ENCODE measurements at regions not wholly inside any gene's neighbourhood (a gene's known extent, or its start where the extent isn't known, plus 50 kb on each side); places are given as distances from the start of the nearest gene placed in this dataset.

DNA sequence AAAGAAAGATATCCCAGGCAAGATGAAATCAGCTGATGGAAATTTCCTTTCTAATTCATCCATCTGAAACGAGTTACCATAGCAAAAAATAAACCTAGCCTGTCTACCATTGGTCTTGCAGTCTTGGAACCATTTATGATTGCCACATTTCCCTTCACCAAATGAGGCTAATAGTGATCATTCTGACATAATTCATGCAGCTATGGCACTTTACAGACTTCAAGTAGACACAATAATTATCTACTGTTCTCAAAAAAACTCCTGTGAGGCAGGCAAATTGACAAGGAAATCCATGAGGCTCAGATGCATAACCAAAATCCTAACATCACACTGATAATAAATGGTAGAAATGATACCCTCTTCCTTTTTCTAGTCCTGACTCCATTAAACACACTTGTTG is 1669.7 kb upstream of the LRRTM1 start:
- H3K36me3 ChIP-seq (ENCODE audit: control insufficient read depth, insufficient read depth, low read length) = no peaks in the 10 kb centered on the region
- no peak overlapping the region for H3K4me3 ChIP-seq (replicated peaks in 1 of 4; ENCODE audit: control extremely low read depth in 1 of 4, insufficient read depth in 1 of 4, low read depth in 3 of 4, low read length in 4 of 4)
- H3K9me3 ChIP-seq (ENCODE audit: control insufficient read depth, insufficient read depth, low read depth, low read length) = no peaks in the 10 kb centered on the region
- no peaks in the 10 kb centered on the region for H4K20me1 ChIP-seq (ENCODE audit: control insufficient read depth, extremely low read depth, insufficient read depth, low read length)
- no peak for DNase-seq (ENCODE audit: low read depth in 2 of 2)
- H3K9ac ChIP-seq (ENCODE audit: insufficient read depth, low read length) = no peak overlapping the region
- no peaks in the 10 kb centered on the region for H3K27me3 ChIP-seq (ENCODE audit: control insufficient read depth, insufficient read depth, low read length)
- H3K4me2 ChIP-seq (ENCODE audit: extremely low read depth, insufficient read depth, low read length) = no peak overlapping the region
- TF ChIP-seq CTCF (conservative IDR thresholded peaks at IDR 0.05 in 1 of 2, IDR thresholded peaks at IDR 0.05 in 1 of 2; ENCODE audit: low read depth in 1 of 2, low read length in 2 of 2) (no peak), EZH2 (IDR thresholded peaks at IDR 0.05; ENCODE audit: low read length, missing control alignments) (no peak)
- H2AFZ ChIP-seq (ENCODE audit: low read length) = no peak overlapping the region
- no peaks in the 10 kb centered on the region for H3K4me1 ChIP-seq (ENCODE audit: control insufficient read depth, extremely low read depth, insufficient read depth, low read length)
- H3K79me2 ChIP-seq (ENCODE audit: control insufficient read depth, insufficient read depth, low read length) = no peaks in the 10 kb centered on the region
- no peak overlapping the region for H3K27ac ChIP-seq (ENCODE audit: insufficient read depth, low read length)

- H3K4me1 ChIP-seq (ENCODE audit: control insufficient read depth, extremely low read depth, insufficient read depth, low read length) = no peaks in the 10 kb centered on the region
- no peak overlapping the region for H3K4me3 ChIP-seq (replicated peaks in 1 of 4; ENCODE audit: control extremely low read depth in 1 of 4, insufficient read depth in 1 of 4, low read depth in 3 of 4, low read length in 4 of 4)
- H3K9me3 ChIP-seq (ENCODE audit: control insufficient read depth, insufficient read depth, low read depth, low read length) = no peaks in the 10 kb centered on the region
- H2AFZ ChIP-seq (ENCODE audit: low read length) = no peak overlapping the region
- no peak overlapping the region for H3K4me2 ChIP-seq (ENCODE audit: extremely low read depth, insufficient read depth, low read length)
- H3K27me3 ChIP-seq (ENCODE audit: control insufficient read depth, insufficient read depth, low read length) = no peaks in the 10 kb centered on the region
- H3K9ac ChIP-seq (ENCODE audit: insufficient read depth, low read length) = no peak overlapping the region
- no peaks in the 10 kb centered on the region for H3K79me2 ChIP-seq (ENCODE audit: control insufficient read depth, insufficient read depth, low read length)
- no peaks in the 10 kb centered on the region for H3K36me3 ChIP-seq (ENCODE audit: control insufficient read depth, insufficient read depth, low read length)
- no peaks in the 10 kb centered on the region for H4K20me1 ChIP-seq (ENCODE audit: control insufficient read depth, extremely low read depth, insufficient read depth, low read length)
- DNase-seq (ENCODE audit: low read depth in 2 of 2) = no peak
- TF ChIP-seq EZH2 (IDR thresholded peaks at IDR 0.05; ENCODE audit: low read length, missing control alignments) = no peak
- TF ChIP-seq CTCF (conservative IDR thresholded peaks at IDR 0.05 in 1 of 2, IDR thresholded peaks at IDR 0.05 in 1 of 2; ENCODE audit: low read depth in 1 of 2, low read length in 2 of 2) = no peak
- no peak overlapping the region for H3K27ac ChIP-seq (ENCODE audit: insufficient read depth, low read length)
These were observed 1638.3 kb upstream of the LRRTM1 start for GRCh38 chr2:81942876-81943275.

DNA sequence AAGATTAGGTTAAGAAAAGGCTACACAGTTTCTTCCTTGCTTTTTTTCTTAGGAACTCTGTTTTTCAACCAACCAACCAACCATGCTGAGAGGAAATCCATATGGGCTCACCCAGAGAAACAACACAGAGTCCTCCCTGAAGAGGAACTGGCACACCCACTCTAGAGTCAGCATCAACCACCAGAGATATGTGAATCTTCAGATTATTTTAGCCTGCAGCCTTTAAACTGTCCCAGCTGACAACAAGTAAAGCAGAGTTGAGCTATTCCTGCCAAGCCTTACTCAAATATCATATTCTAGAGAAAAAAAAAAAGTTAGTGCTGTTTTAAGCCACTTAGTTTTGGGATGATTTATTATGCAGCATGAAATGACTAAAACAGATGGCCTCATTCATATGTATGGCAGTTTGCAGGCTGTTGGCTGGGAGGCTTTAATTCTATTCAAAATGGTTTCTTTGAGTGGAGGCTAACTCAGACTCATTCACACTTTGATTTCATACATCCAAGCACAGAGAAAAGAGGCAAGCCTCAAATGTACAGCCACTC is 1637.7 kb upstream of the LRRTM1 start:
- no peaks in the 10 kb centered on the region for H3K36me3 ChIP-seq (ENCODE audit: control insufficient read depth, insufficient read depth, low read length)
- no peaks in the 10 kb centered on the region for H3K27me3 ChIP-seq (ENCODE audit: control insufficient read depth, insufficient read depth, low read length)
- DNase-seq (ENCODE audit: low read depth in 2 of 2) = no peak
- H3K4me2 ChIP-seq (ENCODE audit: extremely low read depth, insufficient read depth, low read length) = no peak overlapping the region
- H3K4me1 ChIP-seq (ENCODE audit: control insufficient read depth, extremely low read depth, insufficient read depth, low read length) = no peaks in the 10 kb centered on the region
- no peaks in the 10 kb centered on the region for H4K20me1 ChIP-seq (ENCODE audit: control insufficient read depth, extremely low read depth, insufficient read depth, low read length)
- H3K9ac ChIP-seq (ENCODE audit: insufficient read depth, low read length) = no peak overlapping the region
- no peak overlapping the region for H3K27ac ChIP-seq (ENCODE audit: insufficient read depth, low read length)
- no peaks in the 10 kb centered on the region for H3K9me3 ChIP-seq (ENCODE audit: control insufficient read depth, insufficient read depth, low read depth, low read length)
- H3K79me2 ChIP-seq (ENCODE audit: control insufficient read depth, insufficient read depth, low read length) = no peaks in the 10 kb centered on the region
- no peak overlapping the region for H3K4me3 ChIP-seq (replicated peaks in 1 of 4; ENCODE audit: control extremely low read depth in 1 of 4, insufficient read depth in 1 of 4, low read depth in 3 of 4, low read length in 4 of 4)
- H2AFZ ChIP-seq (ENCODE audit: low read length) = no peak overlapping the region
- TF ChIP-seq CTCF (conservative IDR thresholded peaks at IDR 0.05 in 1 of 2, IDR thresholded peaks at IDR 0.05 in 1 of 2; ENCODE audit: low read depth in 1 of 2, low read length in 2 of 2) = no peak
- TF ChIP-seq EZH2 (IDR thresholded peaks at IDR 0.05; ENCODE audit: low read length, missing control alignments) = no peak

All from fibroblast of lung (primary cell).